Stomach (tissue), 4 donors: ENCODE measurements at regions not wholly inside any gene's neighbourhood (a gene's known extent, or its start where the extent isn't known, plus 50 kb on each side); places are given as distances from the start of the nearest gene placed in this dataset.

Source experiments
- POLR2A ChIP-seq, 4 donors: fragments of 450-650 bp; IDR thresholded peaks; one replicate each; pipeline ENCODE4 v1.6.1; 2016; ENCODE audit warnings: antibody characterized with exemption in 4 of 4, control low read depth in 2 of 4, mild to moderate bottlenecking in 1 of 4, moderate library complexity in 1 of 4
- TF ChIP-seq, protein P1 (sequence below), 7 experiments: fragments of 450-650 bp in 4 of 7; fragments of 200-600 bp in 3 of 7; sonication (generic) in 3 of 7; IDR thresholded peaks; one replicate each; pipeline ENCODE4 v1.5.1; 2016 to 2019; ENCODE audit warnings: antibody characterized with exemption in 7 of 7, control low read depth in 2 of 7, mild to moderate bottlenecking in 1 of 7

DNA sequence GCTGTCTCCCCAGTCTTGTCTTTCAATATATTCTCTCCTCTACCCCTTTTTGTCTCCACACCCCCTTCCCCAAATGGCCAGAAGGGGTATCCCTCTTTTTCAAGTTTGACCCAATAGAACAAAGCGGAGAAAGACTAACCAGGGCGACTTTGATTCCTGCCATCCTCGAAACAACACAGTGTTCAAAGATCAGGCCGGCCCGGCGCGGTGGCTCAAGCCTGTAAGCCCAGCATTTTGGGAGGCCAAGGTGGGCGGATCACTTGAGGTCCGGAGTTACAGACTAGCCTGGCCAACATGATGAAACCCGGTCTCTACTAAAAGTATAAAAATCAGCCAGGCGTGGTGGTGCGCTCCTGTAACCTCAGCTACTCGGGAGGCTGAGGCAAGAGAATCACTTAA, 77.0 kb upstream of the IFNAR2 start:
- TF ChIP-seq, protein P1, sequence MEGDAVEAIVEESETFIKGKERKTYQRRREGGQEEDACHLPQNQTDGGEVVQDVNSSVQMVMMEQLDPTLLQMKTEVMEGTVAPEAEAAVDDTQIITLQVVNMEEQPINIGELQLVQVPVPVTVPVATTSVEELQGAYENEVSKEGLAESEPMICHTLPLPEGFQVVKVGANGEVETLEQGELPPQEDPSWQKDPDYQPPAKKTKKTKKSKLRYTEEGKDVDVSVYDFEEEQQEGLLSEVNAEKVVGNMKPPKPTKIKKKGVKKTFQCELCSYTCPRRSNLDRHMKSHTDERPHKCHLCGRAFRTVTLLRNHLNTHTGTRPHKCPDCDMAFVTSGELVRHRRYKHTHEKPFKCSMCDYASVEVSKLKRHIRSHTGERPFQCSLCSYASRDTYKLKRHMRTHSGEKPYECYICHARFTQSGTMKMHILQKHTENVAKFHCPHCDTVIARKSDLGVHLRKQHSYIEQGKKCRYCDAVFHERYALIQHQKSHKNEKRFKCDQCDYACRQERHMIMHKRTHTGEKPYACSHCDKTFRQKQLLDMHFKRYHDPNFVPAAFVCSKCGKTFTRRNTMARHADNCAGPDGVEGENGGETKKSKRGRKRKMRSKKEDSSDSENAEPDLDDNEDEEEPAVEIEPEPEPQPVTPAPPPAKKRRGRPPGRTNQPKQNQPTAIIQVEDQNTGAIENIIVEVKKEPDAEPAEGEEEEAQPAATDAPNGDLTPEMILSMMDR (IDR thresholded peaks at IDR 0.05), result no peak
- TF ChIP-seq POLR2A (IDR thresholded peaks at IDR 0.05), result no peak
